ENCODE measurements at regions not wholly inside any gene's neighbourhood (a gene's known extent, or its start where the extent isn't known, plus 50 kb on each side); places are given as distances from the start of the nearest gene placed in this dataset.

DNA sequence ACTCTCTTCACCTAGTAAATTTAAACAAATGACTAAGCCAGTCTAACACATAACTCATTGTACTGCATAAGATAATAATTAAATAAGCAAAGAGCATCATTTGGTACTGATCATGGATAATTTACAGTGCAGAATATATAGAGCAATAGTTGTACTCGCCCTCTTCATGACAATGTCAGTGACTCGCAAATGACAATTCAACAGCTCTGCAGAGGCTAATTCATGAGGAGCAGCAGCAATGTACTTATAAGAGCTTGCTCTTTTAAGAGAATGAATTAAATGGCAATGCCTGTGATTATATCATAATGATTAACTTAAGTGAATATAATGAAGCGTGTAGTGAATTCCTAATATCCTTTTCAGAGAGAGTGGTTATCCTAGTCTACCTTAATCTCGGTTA is 284.5 kb upstream of the PCDH20 start:
- TF ChIP-seq, protein P1, sequence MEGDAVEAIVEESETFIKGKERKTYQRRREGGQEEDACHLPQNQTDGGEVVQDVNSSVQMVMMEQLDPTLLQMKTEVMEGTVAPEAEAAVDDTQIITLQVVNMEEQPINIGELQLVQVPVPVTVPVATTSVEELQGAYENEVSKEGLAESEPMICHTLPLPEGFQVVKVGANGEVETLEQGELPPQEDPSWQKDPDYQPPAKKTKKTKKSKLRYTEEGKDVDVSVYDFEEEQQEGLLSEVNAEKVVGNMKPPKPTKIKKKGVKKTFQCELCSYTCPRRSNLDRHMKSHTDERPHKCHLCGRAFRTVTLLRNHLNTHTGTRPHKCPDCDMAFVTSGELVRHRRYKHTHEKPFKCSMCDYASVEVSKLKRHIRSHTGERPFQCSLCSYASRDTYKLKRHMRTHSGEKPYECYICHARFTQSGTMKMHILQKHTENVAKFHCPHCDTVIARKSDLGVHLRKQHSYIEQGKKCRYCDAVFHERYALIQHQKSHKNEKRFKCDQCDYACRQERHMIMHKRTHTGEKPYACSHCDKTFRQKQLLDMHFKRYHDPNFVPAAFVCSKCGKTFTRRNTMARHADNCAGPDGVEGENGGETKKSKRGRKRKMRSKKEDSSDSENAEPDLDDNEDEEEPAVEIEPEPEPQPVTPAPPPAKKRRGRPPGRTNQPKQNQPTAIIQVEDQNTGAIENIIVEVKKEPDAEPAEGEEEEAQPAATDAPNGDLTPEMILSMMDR (conservative IDR thresholded peaks at IDR 0.05; ENCODE audit: low read depth, low read length) = no peak
- no peak for TF ChIP-seq BHLHE40 (IDR thresholded peaks at IDR 0.05; ENCODE audit: low read depth, low read length)
- TF ChIP-seq SMC3 (IDR thresholded peaks at IDR 0.05; ENCODE audit: low read depth, low read length) = no peak
- no peak for TF ChIP-seq POLR2A (IDR thresholded peaks at IDR 0.05; ENCODE audit: low read depth, low read length)
- no peak for TF ChIP-seq RAD21 (IDR thresholded peaks at IDR 0.05; ENCODE audit: low read length)
- no peak for TF ChIP-seq MAFK (IDR thresholded peaks at IDR 0.05; ENCODE audit: low read depth, low read length)
- no peak for TF ChIP-seq FOS (IDR thresholded peaks at IDR 0.05; ENCODE audit: low read depth, low read length)
- no peak for TF ChIP-seq MXI1 (IDR thresholded peaks at IDR 0.05; ENCODE audit: borderline replicate concordance, low read depth, low read length)
- TF ChIP-seq ELK1 (IDR thresholded peaks at IDR 0.05; ENCODE audit: borderline replicate concordance, low read depth, low read length) = no peak
- TF ChIP-seq RFX5 (IDR thresholded peaks at IDR 0.05; ENCODE audit: low read depth, low read length) = no peak
